ENCODE measurements at regions not wholly inside any gene's neighbourhood (a gene's known extent, or its start where the extent isn't known, plus 50 kb on each side); places are given as distances from the start of the nearest gene placed in this dataset.

DNA sequence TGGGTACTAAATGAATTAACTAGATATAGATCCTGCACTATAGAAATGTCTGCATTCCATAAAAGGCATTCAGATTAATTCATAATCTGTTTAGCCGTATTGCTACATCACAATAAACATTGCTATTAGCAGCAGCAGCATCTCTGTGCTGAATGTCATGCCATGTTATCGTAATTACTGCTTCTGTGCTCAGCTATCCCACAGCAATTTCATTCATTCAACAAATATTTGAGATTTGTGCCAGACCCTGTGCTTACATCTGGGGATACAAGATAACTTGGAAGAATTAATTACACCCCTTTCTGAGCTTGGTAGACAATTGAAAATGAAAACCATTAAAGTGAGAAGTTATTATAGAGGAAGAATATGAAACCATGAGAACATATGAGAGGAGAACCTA, 185.8 kb upstream of the C11orf87 start:
- WGBS (ENCODE audit: missing lambda C conversion rate) = 92% methylated on average over 2 of the region's 2 CpGs
- Histone ChIP-seq H3K4me2 (0 out of 3 replicates have a peak overlapping the region, but pooled peaks have one; percentile 25), H3K4me1 (0 out of 3 replicates have a peak, but pooled peaks cover 3% of the 10 kb centered on the region), H3K27ac (0 out of 6 replicates have a peak overlapping the region, but pooled peaks of 1 of the 2 experiments have one; percentile 42), H3K4me3 (no peak overlapping the region), H3K9me3 (peaks cover 6% of the 10 kb centered on the region; the same call in 1 of the 3 replicates)
- no peak for ATAC-seq
- no peak for TF ChIP-seq HDAC2 (IDR thresholded peaks at IDR 0.05)
- no peak for TF ChIP-seq ZFP36 (IDR thresholded peaks at IDR 0.05; ENCODE audit: borderline replicate concordance, partially characterized antibody)
- no peak for TF ChIP-seq KDM5A (IDR thresholded peaks at IDR 0.05)
- no peak for TF ChIP-seq MAZ (IDR thresholded peaks at IDR 0.05; ENCODE audit: borderline replicate concordance, low read depth, low read length)
- TF ChIP-seq, protein P1, sequence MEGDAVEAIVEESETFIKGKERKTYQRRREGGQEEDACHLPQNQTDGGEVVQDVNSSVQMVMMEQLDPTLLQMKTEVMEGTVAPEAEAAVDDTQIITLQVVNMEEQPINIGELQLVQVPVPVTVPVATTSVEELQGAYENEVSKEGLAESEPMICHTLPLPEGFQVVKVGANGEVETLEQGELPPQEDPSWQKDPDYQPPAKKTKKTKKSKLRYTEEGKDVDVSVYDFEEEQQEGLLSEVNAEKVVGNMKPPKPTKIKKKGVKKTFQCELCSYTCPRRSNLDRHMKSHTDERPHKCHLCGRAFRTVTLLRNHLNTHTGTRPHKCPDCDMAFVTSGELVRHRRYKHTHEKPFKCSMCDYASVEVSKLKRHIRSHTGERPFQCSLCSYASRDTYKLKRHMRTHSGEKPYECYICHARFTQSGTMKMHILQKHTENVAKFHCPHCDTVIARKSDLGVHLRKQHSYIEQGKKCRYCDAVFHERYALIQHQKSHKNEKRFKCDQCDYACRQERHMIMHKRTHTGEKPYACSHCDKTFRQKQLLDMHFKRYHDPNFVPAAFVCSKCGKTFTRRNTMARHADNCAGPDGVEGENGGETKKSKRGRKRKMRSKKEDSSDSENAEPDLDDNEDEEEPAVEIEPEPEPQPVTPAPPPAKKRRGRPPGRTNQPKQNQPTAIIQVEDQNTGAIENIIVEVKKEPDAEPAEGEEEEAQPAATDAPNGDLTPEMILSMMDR (IDR thresholded peaks at IDR 0.05) = no peak
- TF ChIP-seq, protein P2, sequence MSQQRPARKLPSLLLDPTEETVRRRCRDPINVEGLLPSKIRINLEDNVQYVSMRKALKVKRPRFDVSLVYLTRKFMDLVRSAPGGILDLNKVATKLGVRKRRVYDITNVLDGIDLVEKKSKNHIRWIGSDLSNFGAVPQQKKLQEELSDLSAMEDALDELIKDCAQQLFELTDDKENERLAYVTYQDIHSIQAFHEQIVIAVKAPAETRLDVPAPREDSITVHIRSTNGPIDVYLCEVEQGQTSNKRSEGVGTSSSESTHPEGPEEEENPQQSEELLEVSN (IDR thresholded peaks at IDR 0.05; ENCODE audit: borderline replicate concordance, low read depth) = no peak
- TF ChIP-seq JUN (IDR thresholded peaks at IDR 0.05) = no peak
- TF ChIP-seq, protein P3, sequence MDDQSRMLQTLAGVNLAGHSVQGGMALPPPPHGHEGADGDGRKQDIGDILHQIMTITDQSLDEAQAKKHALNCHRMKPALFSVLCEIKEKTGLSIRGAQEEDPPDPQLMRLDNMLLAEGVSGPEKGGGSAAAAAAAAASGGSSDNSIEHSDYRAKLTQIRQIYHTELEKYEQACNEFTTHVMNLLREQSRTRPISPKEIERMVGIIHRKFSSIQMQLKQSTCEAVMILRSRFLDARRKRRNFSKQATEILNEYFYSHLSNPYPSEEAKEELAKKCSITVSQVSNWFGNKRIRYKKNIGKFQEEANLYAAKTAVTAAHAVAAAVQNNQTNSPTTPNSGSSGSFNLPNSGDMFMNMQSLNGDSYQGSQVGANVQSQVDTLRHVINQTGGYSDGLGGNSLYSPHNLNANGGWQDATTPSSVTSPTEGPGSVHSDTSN (IDR thresholded peaks at IDR 0.05) = no peak
- TF ChIP-seq, protein P4, sequence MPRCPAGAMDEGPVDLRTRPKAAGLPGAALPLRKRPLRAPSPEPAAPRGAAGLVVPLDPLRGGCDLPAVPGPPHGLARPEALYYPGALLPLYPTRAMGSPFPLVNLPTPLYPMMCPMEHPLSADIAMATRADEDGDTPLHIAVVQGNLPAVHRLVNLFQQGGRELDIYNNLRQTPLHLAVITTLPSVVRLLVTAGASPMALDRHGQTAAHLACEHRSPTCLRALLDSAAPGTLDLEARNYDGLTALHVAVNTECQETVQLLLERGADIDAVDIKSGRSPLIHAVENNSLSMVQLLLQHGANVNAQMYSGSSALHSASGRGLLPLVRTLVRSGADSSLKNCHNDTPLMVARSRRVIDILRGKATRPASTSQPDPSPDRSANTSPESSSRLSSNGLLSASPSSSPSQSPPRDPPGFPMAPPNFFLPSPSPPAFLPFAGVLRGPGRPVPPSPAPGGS (IDR thresholded peaks at IDR 0.05) = no peak
- TF ChIP-seq SREBF2 (IDR thresholded peaks at IDR 0.05) = no peak
- TF ChIP-seq CBX2 (IDR thresholded peaks at IDR 0.05; ENCODE audit: borderline replicate concordance, low read depth) = no peak
- TF ChIP-seq NFE2L2 (conservative IDR thresholded peaks at IDR 0.05; ENCODE audit: low read length) = no peak
- no peak for TF ChIP-seq TP53 (CRISPR knock-in tag; IDR thresholded peaks at IDR 0.05)
- TF ChIP-seq CHD2 (IDR thresholded peaks at IDR 0.05; ENCODE audit: low read length, partially characterized antibody) = no peak
- TF ChIP-seq, protein P5, sequence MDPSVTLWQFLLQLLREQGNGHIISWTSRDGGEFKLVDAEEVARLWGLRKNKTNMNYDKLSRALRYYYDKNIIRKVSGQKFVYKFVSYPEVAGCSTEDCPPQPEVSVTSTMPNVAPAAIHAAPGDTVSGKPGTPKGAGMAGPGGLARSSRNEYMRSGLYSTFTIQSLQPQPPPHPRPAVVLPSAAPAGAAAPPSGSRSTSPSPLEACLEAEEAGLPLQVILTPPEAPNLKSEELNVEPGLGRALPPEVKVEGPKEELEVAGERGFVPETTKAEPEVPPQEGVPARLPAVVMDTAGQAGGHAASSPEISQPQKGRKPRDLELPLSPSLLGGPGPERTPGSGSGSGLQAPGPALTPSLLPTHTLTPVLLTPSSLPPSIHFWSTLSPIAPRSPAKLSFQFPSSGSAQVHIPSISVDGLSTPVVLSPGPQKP (IDR thresholded peaks at IDR 0.05; ENCODE audit: low read depth, low read length) = no peak
- TF ChIP-seq MAFK (IDR thresholded peaks at IDR 0.05; ENCODE audit: partially characterized antibody) = no peak
- no peak for TF ChIP-seq ZC3H11A (IDR thresholded peaks at IDR 0.05)
- DNase-seq (ENCODE audit: low read depth in 1 of 2, low spot score in 1 of 2) = no peak
- ChIA-PET CTCF (no interaction called here), POLR2A (no interaction called here)
- no peak for FAIRE-seq

DNA sequence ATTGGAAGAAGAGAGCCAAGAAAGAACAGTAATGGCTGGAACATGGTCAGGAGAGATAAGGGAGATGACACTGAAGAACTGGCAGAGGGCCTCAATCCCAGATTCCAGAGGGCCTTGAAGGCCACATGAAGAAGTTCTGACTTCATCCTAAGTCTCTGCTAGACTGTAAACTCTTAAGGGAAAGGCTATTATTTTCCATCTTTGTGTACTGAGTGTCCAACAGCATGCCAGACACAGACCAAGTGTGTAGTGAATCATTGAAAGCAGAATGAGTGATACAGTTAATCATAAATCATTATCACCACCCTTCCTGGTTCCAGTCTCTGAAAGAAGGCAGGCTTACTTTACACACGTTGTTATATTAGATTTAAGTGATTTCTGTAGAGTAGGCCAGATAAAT, 185.3 kb upstream of the C11orf87 start:
- ChIA-PET CTCF (no interaction called here), POLR2A (no interaction called here)
- Histone ChIP-seq H3K9me3 (peaks cover 6% of the 10 kb centered on the region; the same call in 1 of the 3 replicates), H3K4me1 (0 out of 3 replicates have a peak, but pooled peaks cover 3% of the 10 kb centered on the region), H3K4me3 (no peak overlapping the region), H3K4me2 (peak overlapping the region; percentile 25; the same call in 2 of the 3 replicates), H3K27ac (0 out of 6 replicates have a peak overlapping the region, but pooled peaks of 1 of the 2 experiments have one; percentile 42)
- WGBS (ENCODE audit: missing lambda C conversion rate) = 0% methylated on average over 1 of the region's 1 CpG
- ATAC-seq (peak in 1 of 2 experiments; percentile 36; a peak in 1 of 6 replicates), DNase-seq (ENCODE audit: low read depth in 1 of 2, low spot score in 1 of 2) (peak in 1 of 2 experiments; percentile 11), FAIRE-seq (no peak)
- no peak for TF ChIP-seq JUNB (IDR thresholded peaks at IDR 0.05)

DNA sequence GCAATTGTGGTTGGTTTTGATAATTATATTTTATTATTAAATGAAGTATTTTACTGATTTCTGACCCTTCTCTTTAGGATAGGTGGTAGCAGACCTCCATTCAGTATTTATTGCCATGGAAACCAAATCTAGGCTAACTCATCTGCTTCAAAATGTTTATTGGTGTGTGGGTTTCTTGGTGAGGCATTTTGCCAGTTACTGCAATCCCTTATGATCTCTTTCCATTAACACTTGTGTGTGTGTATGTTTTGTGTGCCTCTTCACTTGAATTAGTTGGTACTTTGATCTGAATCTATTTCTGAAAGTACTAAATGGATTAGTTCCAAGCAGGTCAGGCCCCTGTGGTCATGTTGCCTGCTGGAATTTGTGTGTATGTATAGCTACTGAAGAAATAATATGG, 184.4 kb upstream of the C11orf87 start:
- Histone ChIP-seq H3K4me1 (0 out of 3 replicates have a peak, but pooled peaks cover 3% of the 10 kb centered on the region), H3K4me2 (no peak overlapping the region), H3K9me3 (peaks cover 6% of the 10 kb centered on the region; the same call in 1 of the 3 replicates), H3K4me3 (no peak overlapping the region), H3K27ac (no peak overlapping the region)
- no peak for DNase-seq (ENCODE audit: low read depth in 1 of 2, low spot score in 1 of 2)
- POLR2A ChIA-PET = no interaction called here
- CTCF ChIA-PET = no interaction called here
- FAIRE-seq = no peak
- ATAC-seq = no peak
- TF ChIP-seq RAD21 (conservative IDR thresholded peaks at IDR 0.05 in 1 of 2, IDR thresholded peaks at IDR 0.05 in 1 of 2) (no peak), EP300 (IDR thresholded peaks at IDR 0.05) (no peak), HOXB5 (CRISPR knock-in tag; IDR thresholded peaks at IDR 0.05) (no peak), ZSCAN20 (CRISPR knock-in tag; IDR thresholded peaks at IDR 0.05) (no peak), HOXA7 (CRISPR knock-in tag; IDR thresholded peaks at IDR 0.05) (no peak), POLR2AphosphoS2 (conservative IDR thresholded peaks at IDR 0.05; ENCODE audit: low read length) (no peak), CHD2 (IDR thresholded peaks at IDR 0.05; ENCODE audit: low read length, partially characterized antibody) (no peak), MYC (IDR thresholded peaks at IDR 0.05; ENCODE audit: borderline replicate concordance, low read length) (no peak), EHMT2 (IDR thresholded peaks at IDR 0.05; ENCODE audit: low read depth) (no peak), POLR2A (IDR thresholded peaks at IDR 0.05; ENCODE audit: low read length) (no peak), GATA3 (IDR thresholded peaks at IDR 0.05; ENCODE audit: borderline replicate concordance) (no peak)
- TF ChIP-seq, protein P6, sequence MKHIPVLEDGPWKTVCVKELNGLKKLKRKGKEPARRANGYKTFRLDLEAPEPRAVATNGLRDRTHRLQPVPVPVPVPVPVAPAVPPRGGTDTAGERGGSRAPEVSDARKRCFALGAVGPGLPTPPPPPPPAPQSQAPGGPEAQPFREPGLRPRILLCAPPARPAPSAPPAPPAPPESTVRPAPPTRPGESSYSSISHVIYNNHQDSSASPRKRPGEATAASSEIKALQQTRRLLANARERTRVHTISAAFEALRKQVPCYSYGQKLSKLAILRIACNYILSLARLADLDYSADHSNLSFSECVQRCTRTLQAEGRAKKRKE (CRISPR knock-in tag; IDR thresholded peaks at IDR 0.05; ENCODE audit: low read depth) = no peak
- TF ChIP-seq, protein P7, sequence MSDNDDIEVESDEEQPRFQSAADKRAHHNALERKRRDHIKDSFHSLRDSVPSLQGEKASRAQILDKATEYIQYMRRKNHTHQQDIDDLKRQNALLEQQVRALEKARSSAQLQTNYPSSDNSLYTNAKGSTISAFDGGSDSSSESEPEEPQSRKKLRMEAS (IDR thresholded peaks at IDR 0.05) = no peak
